NCI-H1694 (cell line): ENCODE measurements at regions not wholly inside any gene's neighbourhood (a gene's known extent, or its start where the extent isn't known, plus 50 kb on each side); places are given as distances from the start of the nearest gene placed in this dataset.
"Not testable (repeated sequence)": the region's sequence is repeated elsewhere in the genome, so short reads cannot be mapped to it uniquely, and the experiment has no call there.

Source experiments
- DNase-seq: peaks from one replicate; lab custom pipeline; 2025; lab: John Stamatoyannopoulos, UW

- DNase-seq, result peak; percentile 62
Measured at GRCh38 chr7:47190462-47190861, 391.4 kb downstream of the TNS3 start.

GRCh38 chr7:47188653-47189315 is 393.1 kb downstream of the TNS3 start:
- peak; percentile 91 for DNase-seq

GRCh38 chr7:47188136-47188535 is 393.8 kb downstream of the TNS3 start:
- DNase-seq, result no peak

GRCh38 chr7:47186316-47186715 is 395.6 kb downstream of the TNS3 start:
- DNase-seq, result no peak

GRCh38 chr7:47185839-47186238 is 396.1 kb downstream of the TNS3 start:
- no peak for DNase-seq

- DNase-seq, result no peak
Measured at GRCh38 chr7:47185170-47185569, 396.7 kb downstream of the TNS3 start.

- DNase-seq, result peak; percentile 87
Measured at GRCh38 chr7:47183862-47184590, 397.9 kb downstream of the TNS3 start.

- DNase-seq, result peak; percentile 61
Measured at GRCh38 chr7:47181746-47182361, 400.1 kb downstream of the TNS3 start.

GRCh38 chr7:47180516-47180826 is 401.4 kb downstream of the TNS3 start:
- no peak for DNase-seq

- peak; percentile 93 for DNase-seq
Measured at GRCh38 chr7:47179812-47180515, 401.9 kb downstream of the TNS3 start.

- DNase-seq, result not testable (repeated sequence)
Measured at GRCh38 chr7:47172602-47173539, 409.0 kb downstream of the TNS3 start.

- DNase-seq, result no peak
Measured at GRCh38 chr7:47170516-47170915, 411.4 kb downstream of the TNS3 start.

GRCh38 chr7:47154791-47155190 is 427.1 kb downstream of the TNS3 start:
- DNase-seq, result no peak

GRCh38 chr7:47153576-47153975 is 428.3 kb downstream of the TNS3 start:
- no peak for DNase-seq

GRCh38 chr7:47153058-47153457 is 428.9 kb downstream of the TNS3 start:
- DNase-seq, result no peak

GRCh38 chr7:47152307-47152706 is 429.6 kb downstream of the TNS3 start:
- DNase-seq, result no peak

- DNase-seq, result no peak
Measured at GRCh38 chr7:47150497-47151260, 431.2 kb downstream of the TNS3 start.

GRCh38 chr7:47149971-47150370 is 431.9 kb downstream of the TNS3 start:
- DNase-seq, result no peak

- DNase-seq, result no peak
Measured at GRCh38 chr7:47149208-47149839, 432.6 kb downstream of the TNS3 start.

- no peak for DNase-seq
Measured at GRCh38 chr7:47148536-47149207, 433.2 kb downstream of the TNS3 start.
